NB4 (cell line): ENCODE measurements at regions not wholly inside any gene's neighbourhood (a gene's known extent, or its start where the extent isn't known, plus 50 kb on each side); places are given as distances from the start of the nearest gene placed in this dataset.

Experiments
- DNase-seq: peaks from one replicate; pipeline ENCODE4 v3.0.0; 2010; ENCODE audit warnings: low read depth
- H3K4me3 ChIP-seq: one replicate; pipeline ENCODE4 v1.5.1; 2011; ENCODE audit warnings: mild to moderate bottlenecking, low read depth, low read length, moderate library complexity
- MAX ChIP-seq: IDR thresholded peaks from 2 replicates; pipeline ENCODE4 v1.6.1; 2011; ENCODE audit warnings: low read depth, low read length
- MYC ChIP-seq: IDR thresholded peaks from 2 replicates; pipeline ENCODE4 v1.6.1; 2011; ENCODE audit warnings: low read depth, low read length
- POLR2A ChIP-seq: IDR thresholded peaks from 2 replicates; pipeline ENCODE4 v1.6.1; 2011; ENCODE audit warnings: mild to moderate bottlenecking; ENCODE audit not compliant: insufficient read length; ENCODE audit errors: extremely low read depth
- TF ChIP-seq, protein P1 (sequence below): IDR thresholded peaks from one replicate; pipeline ENCODE4 v1.5.1; 2012; ENCODE audit warnings: low read depth, low read length

DNA sequence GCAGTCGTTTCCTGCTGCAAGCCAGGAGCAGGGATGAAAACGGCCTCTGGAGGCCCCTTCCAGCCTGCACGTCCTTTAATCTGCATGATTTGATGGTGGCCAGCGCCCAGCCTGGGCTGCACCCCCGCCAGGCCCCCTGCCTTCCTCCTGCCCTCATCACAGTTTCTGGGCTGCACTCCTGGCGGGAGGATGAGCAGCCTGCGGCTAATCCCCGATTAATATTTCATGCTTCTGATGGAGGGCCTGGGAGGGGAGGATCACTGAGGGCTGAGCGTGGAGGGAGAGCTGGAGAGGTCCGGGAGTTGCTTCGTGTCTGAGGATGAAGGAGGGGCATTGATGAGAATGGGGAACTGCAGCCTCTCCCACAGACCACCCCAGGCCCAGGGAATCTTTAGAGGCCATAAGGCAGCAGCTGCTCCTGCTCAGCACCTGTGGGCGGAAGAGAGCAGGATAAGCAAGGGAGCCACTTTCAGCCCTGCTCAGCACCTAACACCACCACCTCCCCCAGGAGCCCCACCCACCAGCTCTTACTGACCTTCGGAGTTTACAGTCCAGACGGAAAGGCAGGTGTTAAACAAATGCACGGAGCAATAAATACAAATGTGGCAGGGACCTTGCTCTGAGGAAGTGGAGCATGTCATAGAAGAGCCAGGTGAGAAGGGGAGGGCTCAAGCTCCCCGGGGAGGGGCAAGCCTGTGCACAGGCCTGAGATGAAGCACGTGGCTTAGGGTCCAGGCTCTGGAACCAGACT is 135.0 kb upstream of the NECTIN1 start:
- TF ChIP-seq POLR2A, result no peak
- no peak for TF ChIP-seq MYC
- TF ChIP-seq, protein P1, sequence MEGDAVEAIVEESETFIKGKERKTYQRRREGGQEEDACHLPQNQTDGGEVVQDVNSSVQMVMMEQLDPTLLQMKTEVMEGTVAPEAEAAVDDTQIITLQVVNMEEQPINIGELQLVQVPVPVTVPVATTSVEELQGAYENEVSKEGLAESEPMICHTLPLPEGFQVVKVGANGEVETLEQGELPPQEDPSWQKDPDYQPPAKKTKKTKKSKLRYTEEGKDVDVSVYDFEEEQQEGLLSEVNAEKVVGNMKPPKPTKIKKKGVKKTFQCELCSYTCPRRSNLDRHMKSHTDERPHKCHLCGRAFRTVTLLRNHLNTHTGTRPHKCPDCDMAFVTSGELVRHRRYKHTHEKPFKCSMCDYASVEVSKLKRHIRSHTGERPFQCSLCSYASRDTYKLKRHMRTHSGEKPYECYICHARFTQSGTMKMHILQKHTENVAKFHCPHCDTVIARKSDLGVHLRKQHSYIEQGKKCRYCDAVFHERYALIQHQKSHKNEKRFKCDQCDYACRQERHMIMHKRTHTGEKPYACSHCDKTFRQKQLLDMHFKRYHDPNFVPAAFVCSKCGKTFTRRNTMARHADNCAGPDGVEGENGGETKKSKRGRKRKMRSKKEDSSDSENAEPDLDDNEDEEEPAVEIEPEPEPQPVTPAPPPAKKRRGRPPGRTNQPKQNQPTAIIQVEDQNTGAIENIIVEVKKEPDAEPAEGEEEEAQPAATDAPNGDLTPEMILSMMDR, result no peak
- no peak for TF ChIP-seq MAX
- no peak for DNase-seq
- H3K4me3 ChIP-seq, result no peak overlapping the region

GRCh38 chr11:119863236-119863635 is 134.2 kb upstream of the NECTIN1 start:
- no peak overlapping the region for H3K4me3 ChIP-seq
- TF ChIP-seq, protein P1, result no peak
- TF ChIP-seq POLR2A (no peak), MYC (no peak), MAX (no peak)
- no peak for DNase-seq

DNA sequence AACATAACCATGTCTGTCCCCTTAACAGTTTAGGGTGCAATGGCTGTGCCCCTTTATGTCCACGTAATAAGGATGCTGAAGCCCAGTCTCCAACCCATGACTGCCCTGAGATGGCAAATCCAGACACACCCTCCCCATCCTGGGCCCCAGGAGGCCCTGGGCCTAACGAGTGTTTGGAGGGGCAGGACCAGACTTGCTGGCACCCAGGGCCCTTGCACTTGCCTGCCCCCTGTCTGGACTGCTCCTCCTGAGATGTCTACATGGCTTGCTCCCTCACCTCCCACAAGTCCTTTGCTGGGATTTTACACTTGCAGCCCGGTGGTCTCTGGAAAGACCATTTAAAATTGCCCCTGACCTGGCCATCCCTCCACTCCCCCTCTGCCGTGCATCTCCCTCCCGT is 132.2 kb upstream of the NECTIN1 start:
- no peak for DNase-seq
- H3K4me3 ChIP-seq, result no peak overlapping the region
- TF ChIP-seq MAX, result no peak
- TF ChIP-seq, protein P1, result no peak

DNA sequence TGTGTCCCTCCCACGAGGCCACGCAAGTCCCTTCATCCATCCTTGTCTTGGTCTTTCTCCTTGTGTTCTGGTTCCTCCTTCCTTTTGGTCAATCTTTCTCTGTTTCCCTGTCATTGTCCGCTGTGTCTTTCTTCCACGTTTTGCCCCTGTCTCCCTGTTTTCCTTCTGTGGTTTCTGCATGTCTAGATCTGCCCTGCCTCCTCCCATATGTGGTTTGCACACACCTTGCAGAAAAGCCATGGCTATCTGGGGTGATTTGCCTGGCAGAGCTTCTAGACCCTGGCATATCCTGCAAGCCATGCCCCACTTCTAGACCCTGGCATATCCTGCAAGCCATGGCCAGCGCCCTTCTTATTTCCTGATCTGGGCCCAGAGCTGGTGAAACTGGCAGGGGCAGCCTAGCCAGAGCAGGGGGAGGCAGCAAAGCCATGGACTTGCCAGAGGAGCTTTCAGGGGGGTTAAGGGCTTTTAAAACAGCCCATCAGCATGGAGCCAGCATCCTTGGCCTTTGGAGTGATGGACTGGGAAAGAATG is 131.6 kb upstream of the NECTIN1 start:
- no peak overlapping the region for H3K4me3 ChIP-seq
- TF ChIP-seq MYC (no peak), MAX (no peak), POLR2A (no peak)
- TF ChIP-seq, protein P1, result no peak
- no peak for DNase-seq

- TF ChIP-seq POLR2A, result no peak
- no peak for TF ChIP-seq MAX
- TF ChIP-seq, protein P1, result no peak
- TF ChIP-seq MYC, result no peak
Observed at GRCh38 chr11:119859684-119860083, 130.7 kb upstream of the NECTIN1 start.

More at GRCh38 chr11:119859684-119860083, 130.7 kb upstream of the NECTIN1 start:
- no peak overlapping the region for H3K4me3 ChIP-seq
- DNase-seq, result no peak
